NCI-H748 (cell line): ENCODE measurements at regions not wholly inside any gene's neighbourhood (a gene's known extent, or its start where the extent isn't known, plus 50 kb on each side); places are given as distances from the start of the nearest gene placed in this dataset.

Experiments
- DNase-seq: peaks from one replicate; lab custom pipeline; 2025; ENCODE audit not compliant: unreplicated experiment; lab: John Stamatoyannopoulos, UW

GRCh38 chr6:8574749-8575468 is 139.6 kb upstream of the SLC35B3 start:
- DNase-seq: no peak

- no peak for DNase-seq
Measured at GRCh38 chr6:8574311-8574710, 139.0 kb upstream of the SLC35B3 start.

GRCh38 chr6:8570256-8570920 is 135.0 kb upstream of the SLC35B3 start:
- no peak for DNase-seq

GRCh38 chr6:8562125-8562524 is 126.8 kb upstream of the SLC35B3 start:
- no peak for DNase-seq

GRCh38 chr6:8558953-8559352 is 123.6 kb upstream of the SLC35B3 start:
- DNase-seq: no peak

GRCh38 chr6:8557014-8557748 is 121.8 kb upstream of the SLC35B3 start:
- DNase-seq: no peak

- DNase-seq: peak; percentile 93
Measured at GRCh38 chr6:8556370-8557013, 121.1 kb upstream of the SLC35B3 start.

GRCh38 chr6:8551993-8552392 is 116.6 kb upstream of the SLC35B3 start:
- DNase-seq: no peak

- no peak for DNase-seq
Measured at GRCh38 chr6:8551386-8551785, 116.0 kb upstream of the SLC35B3 start.

GRCh38 chr6:8549074-8549790 is 113.9 kb upstream of the SLC35B3 start:
- no peak for DNase-seq

GRCh38 chr6:8546496-8546895 is 111.2 kb upstream of the SLC35B3 start:
- no peak for DNase-seq

- DNase-seq: no peak
Measured at GRCh38 chr6:8545336-8545735, 110.0 kb upstream of the SLC35B3 start.

GRCh38 chr6:8543714-8544113 is 108.4 kb upstream of the SLC35B3 start:
- no peak for DNase-seq

GRCh38 chr6:8539453-8539852 is 104.1 kb upstream of the SLC35B3 start:
- DNase-seq: peak; percentile 74

- DNase-seq: no peak
Measured at GRCh38 chr6:8536122-8536521, 100.8 kb upstream of the SLC35B3 start.

GRCh38 chr6:8535519-8535918 is 100.2 kb upstream of the SLC35B3 start:
- DNase-seq: no peak

GRCh38 chr6:8530785-8531435 is 95.6 kb upstream of the SLC35B3 start:
- peak; percentile 16 for DNase-seq

- DNase-seq: no peak
Measured at GRCh38 chr6:8529250-8529649, 93.9 kb upstream of the SLC35B3 start.

- DNase-seq: no peak
Measured at GRCh38 chr6:8527818-8528217, 92.5 kb upstream of the SLC35B3 start.

- DNase-seq: peak; percentile 21
Measured at GRCh38 chr6:8526624-8527023, 91.3 kb upstream of the SLC35B3 start.
